Hepatic stellate cell (primary cell): ENCODE measurements at regions not wholly inside any gene's neighbourhood (a gene's known extent, or its start where the extent isn't known, plus 50 kb on each side); places are given as distances from the start of the nearest gene placed in this dataset.

Experiments used
- DNase-seq: peaks from one replicate; pipeline ENCODE4 v3.0.0; 2011; ENCODE audit warnings: low spot score

DNA sequence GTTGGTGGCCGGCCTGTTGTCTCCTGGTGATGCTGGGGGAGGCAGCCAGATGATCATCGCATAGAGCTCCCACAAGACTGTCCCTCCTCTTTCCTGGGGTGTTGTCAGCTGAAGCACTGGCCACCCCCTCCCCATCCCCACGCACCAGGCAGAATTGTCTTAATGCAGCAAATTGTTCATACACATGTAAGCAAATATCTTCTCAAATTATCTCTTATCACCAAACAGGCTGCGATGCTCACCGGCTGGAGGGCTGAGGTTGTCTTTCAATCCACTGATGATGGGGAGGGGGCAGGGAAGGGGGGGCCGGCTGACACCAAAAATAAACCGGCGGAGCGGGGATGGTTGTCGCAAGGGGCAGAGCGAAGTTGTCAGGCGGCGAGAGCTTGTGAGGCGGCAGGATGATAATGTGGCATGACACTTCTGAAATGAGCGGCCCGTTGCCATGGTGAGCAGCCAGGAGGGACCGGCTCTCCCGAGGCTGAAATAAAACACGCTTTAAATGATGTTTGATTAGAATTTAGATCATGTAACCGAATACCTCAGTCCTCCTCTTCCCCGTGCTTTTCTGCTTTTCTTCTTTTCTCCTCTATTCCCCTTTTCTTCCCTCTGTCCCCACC lies 59.8 kb downstream of the MRM1 start:
- DNase-seq = no peak

GRCh38 chr17:36661688-36662087 lies 60.3 kb downstream of the MRM1 start:
- no peak for DNase-seq

DNA sequence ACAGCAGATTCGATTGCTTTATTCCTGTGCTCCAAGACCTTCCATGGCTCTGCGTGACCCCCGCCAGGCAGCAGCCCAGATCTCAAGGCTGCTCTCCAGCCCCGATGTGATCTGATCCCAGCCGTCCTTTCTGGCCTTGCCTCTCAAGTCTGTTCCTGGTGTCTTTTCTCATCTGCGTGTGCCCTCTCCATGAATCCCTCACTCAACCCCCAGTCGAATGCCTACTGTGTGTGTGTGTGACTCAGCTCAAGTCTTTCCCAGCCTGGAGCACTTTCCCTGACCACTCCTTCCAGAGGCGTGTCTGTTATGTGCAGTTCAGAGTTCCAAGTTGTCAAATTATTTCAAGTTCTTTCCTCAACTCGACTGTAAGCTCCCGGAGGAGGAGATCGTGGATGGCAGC lies 64.0 kb downstream of the MRM1 start:
- DNase-seq = no peak

DNA sequence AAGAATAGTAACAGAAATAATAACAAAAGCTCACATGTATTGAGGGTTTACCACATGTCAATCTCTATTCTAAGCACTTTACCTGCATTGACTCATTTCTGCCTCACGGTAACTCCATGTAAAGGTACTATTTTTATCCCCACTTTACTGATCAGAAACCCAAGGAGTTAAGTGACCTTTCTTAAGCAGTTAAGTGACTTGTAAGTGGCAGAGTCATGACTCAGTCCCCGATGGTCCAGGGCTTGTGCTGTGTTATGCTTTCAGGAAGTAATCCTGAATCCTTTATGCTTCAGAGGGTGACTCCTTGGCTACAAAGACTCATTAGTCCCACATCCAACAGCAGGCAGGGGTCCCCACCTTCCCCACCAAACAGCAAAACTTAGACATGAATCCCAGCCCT lies 66.5 kb downstream of the MRM1 start:
- no peak for DNase-seq

GRCh38 chr17:36668824-36669223 lies 67.4 kb downstream of the MRM1 start:
- DNase-seq = no peak

DNA sequence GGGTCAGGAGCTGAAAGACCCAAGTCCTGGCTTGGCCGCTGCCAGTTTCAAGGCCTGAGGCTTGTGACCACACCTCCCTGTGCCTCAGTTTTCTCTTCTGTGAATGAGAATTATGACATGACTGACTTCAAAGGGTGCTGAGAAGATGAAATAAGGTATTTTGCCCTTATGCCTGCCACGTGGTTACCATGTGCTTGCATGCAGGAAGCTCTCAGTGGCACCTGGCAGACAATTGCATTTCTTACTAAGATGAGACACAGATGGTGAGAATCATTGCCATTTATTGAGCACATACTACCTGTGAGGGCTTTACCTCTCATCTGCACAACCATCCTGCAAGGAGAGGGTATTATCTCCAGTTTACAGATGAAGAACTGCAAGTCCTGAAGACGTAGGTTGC lies 69.8 kb downstream of the MRM1 start:
- no peak for DNase-seq

- DNase-seq = no peak
These were observed 71.1 kb downstream of the MRM1 start for GRCh38 chr17:36672403-36672918.

- no peak for DNase-seq
These were observed 71.7 kb downstream of the MRM1 start for GRCh38 chr17:36673068-36673467.

DNA sequence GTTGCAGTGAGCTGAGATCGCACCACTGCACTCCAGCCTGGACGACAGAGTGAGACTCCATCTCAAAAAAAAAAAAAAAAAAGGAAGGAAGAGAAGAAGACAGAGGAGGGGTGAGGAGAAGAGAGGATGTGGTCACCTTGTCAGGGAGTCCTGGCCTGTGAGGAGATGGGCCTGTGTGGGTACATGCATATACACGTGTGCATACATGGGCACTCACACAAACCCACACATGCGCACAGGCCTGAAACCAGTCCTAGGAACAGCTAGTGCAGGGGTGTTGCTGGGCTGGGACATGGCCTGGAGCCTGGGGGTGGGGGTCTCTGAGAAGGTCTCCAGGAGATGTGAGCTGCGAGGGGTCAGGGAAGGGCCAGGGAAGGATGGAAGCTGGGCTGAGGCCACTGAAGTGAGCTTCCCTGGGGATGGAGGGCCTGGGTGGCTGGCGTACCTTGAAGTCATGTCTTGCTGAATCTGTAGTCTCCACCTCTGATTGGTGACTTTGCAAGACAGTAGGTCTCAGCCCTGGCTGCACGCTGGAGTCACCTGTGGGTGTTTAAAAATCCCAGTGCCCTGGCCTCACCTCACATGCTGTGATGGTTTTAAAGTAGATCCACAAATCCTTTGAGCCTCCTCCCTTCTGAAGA lies 72.4 kb downstream of the MRM1 start:
- no peak for DNase-seq

GRCh38 chr17:36674278-36674650 lies 72.9 kb downstream of the MRM1 start:
- no peak for DNase-seq

- DNase-seq = no peak
These were observed 73.9 kb downstream of the MRM1 start for GRCh38 chr17:36675250-36675649.

DNA sequence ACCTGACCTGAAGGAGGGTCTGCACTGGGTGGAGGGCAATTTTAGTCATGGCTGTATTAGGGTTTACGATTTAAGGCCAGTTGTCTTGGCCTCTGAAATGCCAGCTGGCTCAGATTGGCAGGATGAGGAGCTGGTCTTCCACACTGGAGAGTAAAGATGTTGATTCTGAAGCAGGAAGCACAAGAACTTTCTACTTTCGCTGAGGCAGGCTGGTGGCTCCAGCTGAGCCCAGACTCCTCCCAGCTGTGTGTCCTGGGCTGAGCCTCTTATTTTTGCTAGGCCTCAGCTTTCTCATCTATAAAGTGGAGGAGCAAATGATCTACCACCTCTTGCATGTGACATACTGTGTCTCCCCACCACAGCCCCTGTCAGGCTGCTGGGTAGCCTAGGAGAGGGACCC lies 74.4 kb downstream of the MRM1 start:
- DNase-seq = no peak

- no peak for DNase-seq
These were observed 78.6 kb downstream of the MRM1 start for GRCh38 chr17:36679815-36680467.

DNA sequence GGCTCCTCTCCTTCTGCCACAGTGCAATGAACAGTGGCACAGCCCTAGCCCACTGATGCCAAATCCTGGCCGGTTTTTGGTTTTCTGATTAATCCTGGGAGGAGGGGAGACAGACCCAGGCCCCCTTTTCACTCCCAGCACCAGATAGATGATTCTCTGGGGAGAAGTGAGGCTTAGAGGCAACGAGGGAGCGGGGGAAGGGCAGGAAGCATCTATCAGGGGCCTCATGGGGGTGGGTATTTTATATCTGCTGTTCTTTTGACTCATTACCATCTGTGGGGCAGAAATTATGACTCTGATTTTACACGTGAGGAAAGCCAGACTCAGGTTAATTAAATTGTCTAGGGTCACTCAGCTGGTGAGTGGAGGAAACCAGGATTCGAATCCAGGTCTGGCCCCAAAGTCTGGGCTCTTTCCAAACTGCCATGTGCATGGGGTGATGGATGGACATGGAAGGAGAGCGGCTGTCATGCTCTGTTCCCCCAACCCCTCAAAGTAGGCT lies 79.4 kb downstream of the MRM1 start:
- DNase-seq = no peak

- no peak for DNase-seq
These were observed 81.4 kb downstream of the MRM1 start for GRCh38 chr17:36682773-36683172.

DNA sequence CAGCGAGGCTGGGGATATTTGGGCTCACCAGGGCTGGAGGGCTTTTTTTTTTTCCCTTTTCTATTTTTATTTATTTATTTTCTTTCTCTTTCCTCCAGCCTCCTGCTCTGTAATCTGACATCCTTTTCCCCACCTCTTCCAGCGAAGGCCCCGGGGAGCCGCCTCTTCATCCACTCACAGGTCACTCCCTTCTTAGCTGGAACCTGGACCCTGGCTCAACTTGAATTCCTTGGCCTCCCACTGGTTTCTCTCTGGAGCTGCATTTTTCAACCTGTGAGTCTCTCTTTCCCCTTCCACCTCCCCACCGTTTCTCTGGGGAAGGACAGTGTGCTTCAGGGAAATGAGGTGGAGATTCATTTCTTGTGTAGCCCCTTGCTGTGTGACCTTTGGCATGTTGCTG lies 82.0 kb downstream of the MRM1 start:
- no peak for DNase-seq

DNA sequence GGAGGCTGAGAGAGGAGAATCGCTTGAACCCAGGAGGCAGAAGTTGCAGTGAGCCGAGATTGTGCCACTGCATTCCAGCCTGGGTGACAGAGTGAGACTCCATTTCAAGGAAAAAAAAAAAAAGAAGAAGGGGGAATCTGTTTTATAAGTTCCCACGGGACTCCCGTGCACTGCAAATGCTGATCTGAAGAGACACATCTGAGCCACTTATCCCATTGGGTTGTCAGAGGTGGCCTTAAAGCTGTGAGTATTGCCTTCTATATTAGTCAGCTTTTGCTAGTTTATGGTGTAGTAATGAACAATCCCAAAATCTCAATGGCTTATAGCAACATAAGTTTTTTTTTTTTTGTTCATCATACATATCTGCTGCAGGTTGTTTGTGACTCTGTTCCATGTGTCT lies 82.8 kb downstream of the MRM1 start:
- DNase-seq = no peak

DNA sequence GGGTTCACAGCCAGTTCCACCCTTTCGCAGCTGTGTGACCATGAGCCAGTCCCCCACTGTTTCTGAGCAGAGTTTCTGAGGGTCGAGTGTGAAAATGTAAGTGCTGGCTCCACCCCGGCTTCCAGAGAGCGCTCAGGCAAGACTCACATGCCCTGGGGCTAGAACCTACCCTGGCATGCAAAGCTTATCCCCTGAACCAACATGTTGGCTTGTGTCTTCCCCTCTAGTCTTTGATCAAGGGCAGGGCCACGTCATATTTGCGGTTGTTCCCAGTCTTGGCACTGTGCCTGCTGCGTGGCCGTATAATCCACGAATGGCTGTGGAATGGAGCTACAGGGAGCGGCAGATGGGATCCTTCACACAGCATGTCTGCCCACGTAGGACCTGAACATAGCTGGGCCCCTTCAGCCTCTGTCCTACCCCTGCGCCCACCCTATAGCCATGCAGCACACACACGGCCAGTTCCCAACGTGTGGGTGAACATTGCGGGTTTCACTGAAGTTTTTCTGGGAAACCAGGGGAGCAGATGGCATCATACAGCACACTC lies 84.8 kb downstream of the MRM1 start:
- no peak for DNase-seq

GRCh38 chr17:36687736-36688135 lies 86.4 kb downstream of the MRM1 start:
- no peak for DNase-seq

GRCh38 chr17:36689089-36689667 lies 87.8 kb downstream of the MRM1 start:
- no peak for DNase-seq

DNA sequence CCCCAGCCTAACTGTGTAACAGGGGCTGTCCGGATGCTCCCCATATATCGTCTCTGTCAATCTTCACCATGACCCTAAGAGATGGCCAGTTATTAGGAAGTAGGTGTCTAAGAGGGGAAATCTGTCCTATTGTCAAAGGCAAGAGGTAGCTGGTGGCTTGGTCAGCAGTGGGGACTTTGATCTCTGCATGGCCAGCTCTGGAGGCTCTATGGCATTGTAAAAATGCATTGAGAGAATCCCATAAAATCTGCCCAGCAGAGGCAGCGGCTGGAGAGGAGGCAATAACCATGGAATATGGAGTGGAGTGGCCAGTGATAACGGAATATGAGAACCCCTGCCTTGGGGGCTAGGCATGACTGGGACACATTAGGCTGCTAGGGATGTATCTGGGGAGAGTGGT lies 88.8 kb downstream of the MRM1 start:
- no peak for DNase-seq

DNA sequence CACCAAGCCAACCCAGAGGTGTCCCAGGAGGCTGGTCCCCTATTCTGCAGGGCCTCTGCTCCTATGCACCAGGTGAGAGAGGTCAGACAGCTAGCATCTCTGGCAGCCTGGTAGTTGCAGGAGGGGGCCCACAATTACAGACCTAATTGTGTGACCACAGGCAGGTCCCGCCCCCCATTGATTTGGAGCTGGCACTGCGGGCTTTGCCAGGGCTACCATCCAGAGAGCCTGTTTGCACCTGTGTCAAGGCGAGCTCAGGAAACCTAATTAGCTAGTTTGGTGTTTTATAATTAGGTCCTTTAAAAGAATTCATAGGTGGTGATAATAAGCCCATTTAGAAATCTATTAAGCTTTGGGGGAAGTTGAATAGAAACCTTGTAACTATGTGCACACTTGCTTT lies 90.2 kb downstream of the MRM1 start:
- DNase-seq = no peak

DNA sequence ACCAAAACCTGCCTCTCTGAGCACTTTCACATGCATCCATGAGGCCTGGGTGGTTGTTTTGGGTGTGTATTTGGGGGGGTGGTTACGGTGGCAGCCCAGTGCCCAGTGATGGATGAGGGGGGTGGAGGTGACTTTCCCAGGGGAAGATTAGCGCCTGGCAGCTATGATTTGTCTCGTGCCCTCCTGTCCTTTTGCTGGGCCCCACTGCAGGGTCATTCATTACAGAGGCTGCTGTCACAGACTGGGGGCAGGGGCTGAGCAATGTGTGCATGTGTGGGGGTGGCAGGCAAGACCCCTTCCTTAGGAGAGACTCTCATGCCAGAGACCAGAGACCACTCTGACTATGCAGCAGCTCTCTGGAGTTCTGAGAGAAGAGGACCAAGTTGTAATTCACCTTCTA lies 93.7 kb downstream of the MRM1 start:
- no peak for DNase-seq
